Astrocyte of the spinal cord (primary cell): ENCODE measurements at regions not wholly inside any gene's neighbourhood (a gene's known extent, or its start where the extent isn't known, plus 50 kb on each side); places are given as distances from the start of the nearest gene placed in this dataset.

Source experiments
- DNase-seq: peaks from one replicate; pipeline ENCODE4 v3.0.0; 2011; ENCODE audit warnings: low read depth, low spot score
- H3K4me3 ChIP-seq: 2 replicates; pipeline ENCODE4 v1.5.1; 2011; ENCODE audit warnings: low read depth, mild to moderate bottlenecking, low read length, moderate library complexity
- CTCF ChIP-seq: IDR thresholded peaks from 2 replicates; pipeline ENCODE4 v1.5.1; 2012; ENCODE audit warnings: low read depth, mild to moderate bottlenecking, low read length, inconsistent platforms
- in situ Hi-C: cut with HindIII; loops from 2 replicates; pipeline ENCODE4 v1.10.0; 2017; ENCODE audit warnings: low sequenced_read_pairs

DNA sequence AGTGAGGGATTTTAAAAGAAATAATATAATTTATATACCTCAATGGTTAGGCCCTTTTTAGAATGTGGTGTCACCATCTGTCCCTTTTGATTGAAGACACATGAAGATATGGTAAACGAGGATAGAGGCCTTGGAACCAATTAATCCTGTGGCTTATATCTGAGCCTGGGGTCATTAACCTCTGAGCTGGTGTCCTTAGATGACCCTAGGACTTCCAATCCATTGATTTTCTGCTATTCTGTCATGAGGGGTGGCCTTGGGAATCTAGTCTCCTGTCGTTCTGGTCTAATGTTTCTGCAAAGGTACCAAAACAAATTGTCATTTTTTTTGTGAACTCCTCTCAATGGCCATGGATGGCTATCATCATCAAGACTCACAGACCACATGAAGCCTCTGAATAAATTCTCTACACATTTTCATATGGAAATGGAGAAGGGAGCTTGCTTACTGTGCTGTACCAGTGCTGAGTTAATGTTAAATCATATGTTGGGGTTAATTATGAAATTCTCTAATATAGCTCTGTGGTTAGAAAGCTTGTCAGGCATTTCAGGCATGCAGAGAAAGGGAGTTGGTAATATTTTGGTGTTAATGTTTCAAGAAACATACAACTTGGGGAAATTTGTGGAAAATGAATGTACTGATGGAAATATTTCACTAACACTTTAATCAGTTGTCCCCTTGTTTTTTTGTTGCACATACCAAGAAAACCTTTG is 204.2 kb upstream of the IL15 start:
- in situ Hi-C loops, result no loop called here
- H3K4me3 ChIP-seq, result no peak overlapping the region
- no peak for TF ChIP-seq CTCF
- DNase-seq, result no peak

DNA sequence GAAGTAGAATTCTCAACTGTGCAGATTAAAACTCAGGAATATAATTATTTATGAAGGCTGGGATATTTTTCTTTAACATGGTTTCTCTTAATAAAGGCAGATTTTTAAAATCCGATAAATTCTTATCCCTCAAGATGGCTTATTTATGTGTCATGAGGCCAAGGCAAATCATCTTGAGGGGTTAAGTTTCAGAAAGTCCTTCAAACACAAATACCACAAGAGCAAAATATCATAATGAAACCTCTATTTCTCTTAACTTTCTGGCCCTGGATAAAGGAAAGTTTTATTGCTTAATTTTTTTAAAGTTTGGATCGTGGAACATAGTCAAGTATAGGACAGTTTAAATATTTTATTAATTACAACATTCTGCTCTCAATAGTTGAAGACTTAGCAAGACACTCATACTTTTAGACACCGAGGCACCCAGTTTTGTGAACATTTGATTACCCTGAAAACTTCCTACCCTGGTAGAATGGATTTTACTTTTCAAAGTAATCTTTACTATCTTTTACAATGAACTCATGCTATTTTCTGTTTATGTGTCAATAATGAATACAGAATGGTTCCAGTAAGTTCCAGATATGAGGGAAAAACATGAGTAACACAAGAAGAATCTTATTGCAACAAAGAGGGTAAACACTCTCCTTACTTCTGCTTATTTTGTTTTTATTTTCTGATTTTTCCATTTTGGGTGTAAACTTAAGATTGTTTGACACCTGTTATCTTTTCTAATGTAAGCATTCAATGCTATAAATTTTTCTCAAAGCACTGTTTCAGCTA is 200.7 kb upstream of the IL15 start:
- no peak for DNase-seq
- H3K4me3 ChIP-seq, result no peak overlapping the region
- in situ Hi-C loops, result no loop called here
- TF ChIP-seq CTCF, result no peak

DNA sequence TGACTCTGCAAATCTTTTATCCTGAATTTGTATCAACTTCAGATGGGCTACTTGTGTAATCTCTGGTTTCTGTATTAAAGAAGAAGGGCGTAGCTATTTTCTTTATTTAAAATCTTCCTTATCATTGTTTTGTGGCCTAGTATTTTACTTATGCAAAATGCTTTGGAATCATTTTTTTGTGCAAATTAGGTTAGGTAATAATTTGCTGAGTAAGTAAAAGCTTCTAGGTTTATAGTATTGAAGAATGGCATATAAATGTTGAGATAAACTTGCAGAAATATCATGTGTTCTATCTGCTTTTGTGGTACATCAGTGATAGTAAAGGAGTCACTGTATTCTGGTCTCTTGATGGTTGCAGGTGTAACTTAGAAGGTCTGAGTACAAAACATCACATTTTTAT is 197.2 kb upstream of the IL15 start:
- in situ Hi-C loops, result no loop called here
- DNase-seq, result no peak
- no peak overlapping the region for H3K4me3 ChIP-seq
- no peak for TF ChIP-seq CTCF

- in situ Hi-C loops, result no loop called here
- no peak overlapping the region for H3K4me3 ChIP-seq
- TF ChIP-seq CTCF, result no peak
- DNase-seq, result no peak
Measured at GRCh38 chr4:141447761-141448160, 188.6 kb upstream of the IL15 start.

DNA sequence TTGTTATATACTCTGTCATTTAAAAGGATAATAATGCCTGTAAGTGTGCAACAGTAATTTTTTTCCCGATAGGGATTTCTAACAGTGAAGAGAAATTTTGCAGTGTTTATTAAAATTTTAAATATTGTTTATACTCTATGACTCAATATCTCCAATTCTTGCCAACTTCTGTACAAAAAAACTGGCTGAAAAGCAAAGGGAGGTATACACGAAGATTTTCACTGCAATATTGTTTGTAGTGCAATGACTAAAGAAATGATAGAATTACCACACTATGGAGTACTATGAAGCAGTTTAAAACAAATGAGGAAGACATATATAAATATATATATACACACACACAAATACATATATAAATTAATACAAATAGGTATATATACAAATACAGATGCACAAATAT is 187.9 kb upstream of the IL15 start:
- DNase-seq, result no peak
- in situ Hi-C loops, result no loop called here
- TF ChIP-seq CTCF, result no peak
- H3K4me3 ChIP-seq, result no peak overlapping the region

DNA sequence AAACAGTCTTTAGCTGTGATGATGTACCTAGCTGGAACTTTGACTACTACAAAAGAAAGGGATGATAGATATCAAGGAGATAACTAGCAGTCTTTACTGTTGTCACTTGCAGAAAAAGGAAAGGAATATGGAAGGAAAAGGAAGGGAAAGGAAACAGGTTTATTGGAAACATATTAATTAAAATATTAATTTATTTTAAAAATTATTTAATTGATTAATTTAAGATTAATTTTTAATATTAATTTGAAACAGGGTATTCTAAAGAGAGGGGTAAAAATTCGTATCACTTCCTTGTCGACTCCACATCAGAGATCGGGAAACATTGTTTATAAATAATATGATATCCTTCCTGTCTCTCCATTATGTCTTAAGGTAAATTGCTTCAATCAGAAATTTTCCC is 186.5 kb upstream of the IL15 start:
- in situ Hi-C loops, result no loop called here
- DNase-seq, result no peak
- TF ChIP-seq CTCF, result no peak
- no peak overlapping the region for H3K4me3 ChIP-seq
